ENCODE measurements at regions not wholly inside any gene's neighbourhood (a gene's known extent, or its start where the extent isn't known, plus 50 kb on each side); places are given as distances from the start of the nearest gene placed in this dataset.

GRCh38 chr2:44118257-44118656 is 50.4 kb upstream of the PPM1B start:
- no peak for TF ChIP-seq CTCF (conservative IDR thresholded peaks at IDR 0.05; ENCODE audit: low read length)
- no peak for TF ChIP-seq EZH2phosphoT487 (IDR thresholded peaks at IDR 0.05; ENCODE audit: borderline replicate concordance, low read depth, low read length)

All from OCI-LY7 (cell line).